Astrocyte of the spinal cord (primary cell): ENCODE measurements at regions not wholly inside any gene's neighbourhood (a gene's known extent, or its start where the extent isn't known, plus 50 kb on each side); places are given as distances from the start of the nearest gene placed in this dataset.

ENCODE experiments used
- DNase-seq: peaks from one replicate; pipeline ENCODE4 v3.0.0; 2011; ENCODE audit warnings: low read depth, low spot score
- H3K4me3 ChIP-seq: 2 replicates; pipeline ENCODE4 v1.5.1; 2011; ENCODE audit warnings: low read depth, mild to moderate bottlenecking, low read length, moderate library complexity
- in situ Hi-C: cut with HindIII; loops from 2 replicates; pipeline ENCODE4 v1.10.0; 2017; ENCODE audit warnings: low sequenced_read_pairs
- TF ChIP-seq, protein P1 (sequence below): IDR thresholded peaks from 2 replicates; pipeline ENCODE4 v1.5.1; 2012; ENCODE audit warnings: low read depth, mild to moderate bottlenecking, low read length, inconsistent platforms

DNA sequence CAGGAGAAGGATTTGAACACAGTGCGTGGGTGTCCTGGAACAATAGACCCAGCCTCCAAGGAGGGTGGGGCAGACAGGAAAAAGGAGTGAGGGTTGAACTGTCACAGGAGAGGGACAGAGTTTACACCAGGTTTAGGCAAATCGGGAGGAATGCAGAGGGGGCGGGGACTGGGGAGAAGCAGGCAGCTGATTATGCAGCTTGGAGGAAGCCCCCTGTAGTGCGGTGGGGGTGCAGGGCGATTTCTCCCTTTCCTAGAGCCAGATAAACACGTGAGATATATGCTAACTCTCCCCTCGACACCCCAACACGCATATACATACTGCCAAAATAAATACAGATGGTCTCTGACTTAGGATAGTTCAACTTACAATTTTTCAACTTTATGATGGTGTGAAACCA lies 108.6 kb upstream of the PRR20G start:
- TF ChIP-seq, protein P1, sequence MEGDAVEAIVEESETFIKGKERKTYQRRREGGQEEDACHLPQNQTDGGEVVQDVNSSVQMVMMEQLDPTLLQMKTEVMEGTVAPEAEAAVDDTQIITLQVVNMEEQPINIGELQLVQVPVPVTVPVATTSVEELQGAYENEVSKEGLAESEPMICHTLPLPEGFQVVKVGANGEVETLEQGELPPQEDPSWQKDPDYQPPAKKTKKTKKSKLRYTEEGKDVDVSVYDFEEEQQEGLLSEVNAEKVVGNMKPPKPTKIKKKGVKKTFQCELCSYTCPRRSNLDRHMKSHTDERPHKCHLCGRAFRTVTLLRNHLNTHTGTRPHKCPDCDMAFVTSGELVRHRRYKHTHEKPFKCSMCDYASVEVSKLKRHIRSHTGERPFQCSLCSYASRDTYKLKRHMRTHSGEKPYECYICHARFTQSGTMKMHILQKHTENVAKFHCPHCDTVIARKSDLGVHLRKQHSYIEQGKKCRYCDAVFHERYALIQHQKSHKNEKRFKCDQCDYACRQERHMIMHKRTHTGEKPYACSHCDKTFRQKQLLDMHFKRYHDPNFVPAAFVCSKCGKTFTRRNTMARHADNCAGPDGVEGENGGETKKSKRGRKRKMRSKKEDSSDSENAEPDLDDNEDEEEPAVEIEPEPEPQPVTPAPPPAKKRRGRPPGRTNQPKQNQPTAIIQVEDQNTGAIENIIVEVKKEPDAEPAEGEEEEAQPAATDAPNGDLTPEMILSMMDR = no peak
- no peak for DNase-seq
- in situ Hi-C loops = no loop called here
- H3K4me3 ChIP-seq = no peak overlapping the region

DNA sequence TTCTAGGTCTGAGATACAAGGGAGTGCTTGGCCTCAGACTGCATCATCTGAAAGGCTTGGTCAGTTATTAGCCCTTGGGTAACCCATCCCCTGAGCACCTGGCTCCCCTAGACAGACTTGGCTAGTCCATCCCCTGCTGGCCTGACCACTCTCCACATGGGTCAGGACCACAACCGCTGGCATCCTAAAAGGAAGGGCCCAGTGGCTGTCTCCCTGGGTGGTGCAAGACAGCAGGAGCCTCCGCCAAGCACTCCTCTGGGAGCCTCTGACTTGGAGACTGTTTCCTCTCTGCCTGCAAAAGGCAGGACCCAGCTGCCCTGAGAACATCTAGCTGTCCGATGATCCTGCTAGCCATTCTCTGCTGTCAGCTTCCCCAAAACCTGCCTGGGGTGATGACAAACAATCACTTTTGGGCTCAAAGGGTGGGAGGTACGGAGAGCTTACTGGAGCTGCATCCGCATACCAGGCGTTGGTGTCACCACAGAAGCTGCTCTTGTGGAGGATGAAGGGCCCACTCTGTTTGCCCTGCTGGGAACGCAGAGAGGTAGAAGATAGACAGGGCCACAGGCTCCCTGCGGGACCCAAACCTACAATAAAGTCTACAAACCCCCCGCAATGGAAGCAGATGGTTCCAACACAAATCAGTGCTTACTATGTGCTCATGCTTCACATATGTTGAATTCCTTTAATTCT lies 108.0 kb upstream of the PRR20G start:
- DNase-seq = no peak
- H3K4me3 ChIP-seq = no peak overlapping the region
- in situ Hi-C loops = no loop called here
- TF ChIP-seq, protein P1 = no peak

DNA sequence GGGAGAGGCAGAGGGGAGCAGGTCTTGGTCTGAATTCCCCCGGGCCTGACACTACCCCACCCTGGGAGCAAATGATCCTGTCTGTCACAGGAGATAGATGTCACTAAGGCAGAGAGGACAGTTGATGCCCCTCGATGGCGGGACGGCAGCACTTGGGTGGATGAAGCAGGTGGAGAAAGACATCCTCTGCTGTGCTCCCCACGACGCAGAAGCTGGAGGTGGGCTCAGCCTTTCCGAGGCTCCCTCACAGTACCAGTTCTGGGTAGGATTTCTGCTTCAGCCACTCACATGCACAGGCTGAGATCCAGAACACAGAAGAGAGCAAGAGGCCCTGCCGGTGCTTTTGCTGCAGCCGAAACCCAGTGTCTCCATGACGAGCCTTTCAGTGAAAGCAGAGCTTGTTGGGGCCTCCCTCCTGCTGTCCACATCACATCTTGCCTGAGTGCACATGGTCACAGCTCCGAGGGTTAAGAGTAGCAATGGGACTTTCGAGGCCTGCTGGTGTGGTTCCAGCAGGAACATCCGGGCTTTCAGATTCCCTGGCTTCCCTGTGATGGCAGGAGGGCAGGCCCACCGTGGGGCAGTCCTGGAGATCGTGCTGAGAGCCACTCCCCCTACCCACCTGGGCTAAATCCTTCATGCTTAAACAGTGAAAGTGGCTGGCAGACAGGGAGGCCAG lies 107.3 kb upstream of the PRR20G start:
- TF ChIP-seq, protein P1 = no peak
- no peak for DNase-seq
- H3K4me3 ChIP-seq = no peak overlapping the region
- in situ Hi-C loops = no loop called here

DNA sequence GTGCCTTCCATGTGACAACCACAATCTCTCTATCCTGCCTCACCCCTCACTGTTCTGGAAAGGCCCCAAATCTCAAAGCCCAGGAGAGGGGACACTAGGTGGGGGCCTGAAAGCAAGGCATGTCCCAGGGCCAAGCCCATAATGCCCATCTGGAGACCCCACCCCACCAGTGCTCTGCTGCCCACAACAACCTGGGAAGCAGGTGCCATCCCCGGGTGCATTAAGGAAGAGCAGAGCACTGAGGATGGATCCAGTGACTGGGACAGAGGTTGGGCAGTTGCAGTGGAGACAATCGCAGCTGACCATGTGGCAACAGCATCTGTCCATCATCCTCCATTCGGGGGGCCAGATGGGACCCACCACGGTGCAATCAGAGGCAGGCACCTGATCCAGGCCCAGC lies 106.2 kb upstream of the PRR20G start:
- no peak overlapping the region for H3K4me3 ChIP-seq
- no peak for DNase-seq
- in situ Hi-C loops = no loop called here
- TF ChIP-seq, protein P1 = no peak

DNA sequence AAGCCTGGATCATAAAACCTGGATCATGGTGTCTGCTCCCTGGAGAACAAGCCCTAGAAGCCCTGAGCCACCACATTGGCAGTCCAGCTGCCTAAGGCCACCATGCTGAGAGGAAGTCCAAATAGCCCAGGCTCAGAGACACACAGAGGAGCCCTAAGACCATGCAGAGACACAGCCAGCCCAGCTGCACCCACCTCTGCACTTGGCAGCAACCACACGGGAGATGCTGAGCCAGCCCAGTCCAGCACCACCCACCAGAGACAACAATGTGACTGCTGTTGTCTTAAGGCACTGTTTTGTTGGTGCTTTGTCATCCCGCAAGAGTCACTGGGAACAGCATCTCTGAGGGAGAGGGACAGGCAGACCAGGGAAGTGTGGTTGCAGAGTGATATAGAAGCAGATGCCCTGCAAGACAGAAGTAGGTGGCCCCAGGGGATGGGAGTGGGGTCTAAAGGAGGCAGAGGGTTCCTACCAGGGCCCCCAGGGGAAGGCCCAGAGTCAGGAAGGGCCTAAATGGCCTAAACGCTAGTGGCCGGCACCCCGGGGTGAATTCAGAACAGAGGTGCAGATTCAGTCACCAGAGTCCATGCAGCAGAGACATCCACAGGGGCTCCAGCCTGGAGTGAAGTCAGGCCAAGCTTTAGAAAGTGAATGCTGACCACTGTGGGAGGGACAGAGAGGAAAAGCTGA lies 105.4 kb upstream of the PRR20G start:
- in situ Hi-C loops = no loop called here
- TF ChIP-seq, protein P1 = no peak
- DNase-seq = no peak
- no peak overlapping the region for H3K4me3 ChIP-seq

DNA sequence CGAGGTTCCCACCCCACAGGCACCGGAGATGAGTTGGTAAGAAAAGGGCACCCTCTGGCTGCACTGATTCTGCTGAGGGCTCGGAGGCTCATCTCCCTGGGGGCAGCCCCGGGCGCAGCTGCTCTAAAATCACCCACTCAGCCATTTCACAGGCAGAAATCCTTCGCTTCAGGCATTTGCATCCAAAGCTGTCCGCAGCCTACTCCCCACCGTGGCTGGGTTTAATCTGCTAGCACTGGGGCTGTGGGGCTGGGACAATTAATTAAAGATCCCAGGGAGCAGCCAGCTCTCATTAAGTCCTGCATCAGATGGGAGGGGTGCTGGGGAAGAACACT lies 104.3 kb upstream of the PRR20G start:
- DNase-seq = no peak
- in situ Hi-C loops = no loop called here
- no peak overlapping the region for H3K4me3 ChIP-seq
- TF ChIP-seq, protein P1 = no peak
